Hindlimb muscle (tissue), 1 donor: ENCODE measurements at regions not wholly inside any gene's neighbourhood (a gene's known extent, or its start where the extent isn't known, plus 50 kb on each side); places are given as distances from the start of the nearest gene placed in this dataset.
"Not testable (repeated sequence)": the region's sequence is repeated elsewhere in the genome, so short reads cannot be mapped to it uniquely, and the experiment has no call there.

Source experiments
- DNase-seq: peaks from one replicate; pipeline ENCODE4 v3.0.0-alpha.2; 2013

DNA sequence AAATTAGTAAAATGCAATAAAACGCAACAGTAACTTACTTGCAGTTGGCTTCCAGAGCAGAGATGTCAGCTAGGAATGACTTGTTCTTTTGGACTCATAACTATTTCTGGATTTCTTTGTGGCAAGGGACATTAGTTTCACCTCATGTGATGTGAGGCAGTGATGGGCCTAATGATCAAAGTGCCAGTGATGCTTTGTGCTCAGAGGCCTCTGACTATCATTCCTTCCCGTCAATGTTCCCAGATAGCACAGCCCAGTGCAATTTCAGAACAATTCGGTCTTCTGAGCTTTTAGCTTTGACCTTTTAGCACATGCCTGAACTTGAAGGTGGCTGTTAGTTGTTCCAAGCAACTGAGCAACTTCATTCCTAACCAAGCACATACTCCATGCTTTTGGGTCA is 596.8 kb downstream of the TFAP2B start:
- DNase-seq, result no peak

DNA sequence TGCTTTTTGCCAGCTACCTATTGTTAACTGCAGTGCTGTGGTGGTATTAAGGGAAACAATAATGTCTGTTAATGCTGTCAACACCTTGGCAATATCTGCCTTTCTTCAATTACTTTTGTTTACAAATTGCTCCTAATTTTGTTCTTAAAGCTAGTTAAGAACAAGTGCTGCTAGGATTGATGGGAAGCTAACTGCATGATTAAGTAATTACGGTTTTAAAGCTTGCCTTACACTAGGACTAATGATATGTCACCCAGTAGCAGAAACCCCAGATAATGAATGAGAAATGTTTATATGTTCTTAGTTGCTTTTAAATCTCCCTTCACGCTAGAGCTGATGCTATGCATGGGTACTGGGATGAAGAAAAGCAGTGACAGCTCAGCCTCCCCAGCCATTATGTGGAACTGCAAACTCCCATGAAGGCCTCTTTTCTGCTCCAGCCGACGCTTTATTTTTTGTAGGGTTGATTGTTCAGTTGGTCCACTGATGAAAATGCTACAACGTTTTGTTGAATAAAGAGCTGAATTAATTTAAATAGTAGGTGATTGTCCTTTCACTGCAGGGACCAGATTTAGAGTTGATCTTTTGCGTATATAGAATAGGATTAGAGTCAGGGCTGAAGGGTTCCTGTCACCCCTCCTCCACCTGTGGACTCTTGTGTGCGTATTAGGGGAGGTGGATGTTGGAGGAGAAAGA is 610.5 kb downstream of the TFAP2B start:
- no peak for DNase-seq

DNA sequence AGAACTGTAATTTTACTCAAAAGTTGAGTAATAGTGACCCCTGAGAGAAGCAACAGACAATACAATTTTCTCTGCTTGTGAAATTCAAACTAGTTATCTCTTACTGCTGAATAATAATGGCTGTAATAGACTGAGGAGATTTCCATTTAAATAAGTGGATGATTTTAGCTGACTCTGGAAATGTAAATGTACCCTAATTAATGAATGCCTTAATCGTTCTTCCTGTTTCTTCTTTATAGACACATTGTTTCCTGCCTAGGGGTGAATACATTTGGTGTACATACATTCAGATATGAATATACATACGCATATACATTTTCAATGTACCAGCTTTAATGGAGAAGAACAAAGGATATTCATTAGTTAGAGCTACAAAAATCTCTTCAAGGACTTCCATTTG is 611.9 kb downstream of the TFAP2B start:
- DNase-seq, result no peak

DNA sequence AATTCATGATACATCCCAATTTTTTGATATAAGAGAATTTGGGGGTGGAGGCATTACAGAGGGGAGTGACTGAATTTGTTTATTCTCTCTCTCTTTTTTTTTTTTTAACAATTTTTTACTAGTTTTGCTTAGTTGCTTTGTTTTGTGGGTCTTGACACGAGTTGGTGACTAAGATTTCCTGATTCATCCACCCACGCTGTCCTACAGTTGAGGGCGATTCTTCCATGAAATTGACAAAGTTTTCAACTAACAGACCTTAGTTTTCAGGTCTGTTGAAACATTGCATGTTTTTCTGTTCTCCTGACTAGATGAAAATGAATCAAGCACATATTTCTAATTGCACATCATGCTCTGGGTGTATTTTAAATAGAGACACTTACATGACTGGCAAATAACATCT is 613.8 kb downstream of the TFAP2B start:
- DNase-seq, result no peak

DNA sequence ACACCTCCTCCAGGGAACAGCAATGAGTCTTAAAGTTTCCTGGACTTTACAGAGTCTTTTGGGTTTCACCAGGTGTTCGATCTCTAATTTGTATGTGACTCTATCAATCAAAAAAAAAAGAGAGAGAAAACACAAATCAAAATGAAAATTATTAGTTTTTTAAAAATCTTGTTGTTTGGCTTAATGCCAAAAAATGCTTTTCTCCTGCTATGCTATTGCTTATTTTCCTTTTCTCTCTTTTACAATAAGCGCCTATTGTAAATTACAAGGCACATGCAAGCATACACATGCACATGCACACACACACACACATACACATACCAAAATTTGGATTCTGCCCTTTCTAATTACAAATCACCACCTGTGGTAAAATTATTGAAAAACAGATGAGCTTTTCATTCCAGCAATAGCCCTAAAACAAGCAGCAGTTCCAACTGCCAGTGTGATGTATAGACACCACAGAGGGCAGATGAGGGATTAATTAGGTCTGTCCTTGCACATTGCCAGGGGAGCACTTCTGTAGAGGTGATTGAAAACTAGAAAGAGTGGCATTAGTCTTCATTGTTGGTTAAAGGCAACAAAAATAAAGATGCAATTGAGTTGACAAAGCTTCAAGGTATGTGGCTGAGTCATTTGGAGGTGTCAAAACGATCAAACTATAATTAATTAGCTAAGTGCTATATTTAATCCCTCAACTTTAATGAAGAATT is 631.7 kb downstream of the TFAP2B start:
- no peak for DNase-seq

DNA sequence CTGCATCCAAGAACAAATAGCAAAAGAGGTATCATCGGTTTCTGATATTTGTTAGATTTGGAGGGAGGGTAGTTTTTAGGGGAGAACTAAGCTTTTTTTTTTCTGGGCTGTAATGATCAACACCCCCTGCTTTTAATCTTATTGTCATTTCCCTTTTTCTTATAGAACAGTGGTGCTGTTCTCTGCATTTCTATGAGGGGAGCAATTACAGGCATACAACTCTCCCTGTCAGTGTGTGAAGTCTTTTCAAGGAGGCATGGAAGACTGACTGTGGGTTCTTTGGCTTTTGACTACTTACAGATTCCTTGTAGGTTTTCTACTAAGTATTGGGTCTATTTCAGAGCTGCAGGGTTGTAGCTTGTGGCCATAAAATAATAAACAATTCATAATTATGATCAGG is 632.3 kb downstream of the TFAP2B start:
- no peak for DNase-seq

DNA sequence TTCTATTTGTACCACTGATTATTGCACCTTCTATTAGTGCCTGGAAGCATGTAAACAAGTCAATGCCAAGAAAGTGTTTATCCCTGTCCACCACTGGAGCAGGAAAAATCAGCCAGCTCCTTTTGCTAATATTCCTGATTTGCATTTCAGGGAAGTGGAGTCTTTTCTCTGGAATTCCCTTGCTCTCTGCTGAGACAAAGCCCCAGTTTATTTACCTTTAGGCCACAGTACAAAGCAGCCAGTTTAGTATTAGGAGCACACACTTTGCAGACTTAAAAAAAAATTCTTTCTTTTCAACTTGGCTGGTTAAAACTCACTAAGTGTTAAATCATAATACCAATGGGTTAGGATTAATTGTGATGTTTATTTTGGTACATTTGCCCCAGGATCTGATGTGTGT is 631.1 kb downstream of the PKHD1 start:
- no peak for DNase-seq

DNA sequence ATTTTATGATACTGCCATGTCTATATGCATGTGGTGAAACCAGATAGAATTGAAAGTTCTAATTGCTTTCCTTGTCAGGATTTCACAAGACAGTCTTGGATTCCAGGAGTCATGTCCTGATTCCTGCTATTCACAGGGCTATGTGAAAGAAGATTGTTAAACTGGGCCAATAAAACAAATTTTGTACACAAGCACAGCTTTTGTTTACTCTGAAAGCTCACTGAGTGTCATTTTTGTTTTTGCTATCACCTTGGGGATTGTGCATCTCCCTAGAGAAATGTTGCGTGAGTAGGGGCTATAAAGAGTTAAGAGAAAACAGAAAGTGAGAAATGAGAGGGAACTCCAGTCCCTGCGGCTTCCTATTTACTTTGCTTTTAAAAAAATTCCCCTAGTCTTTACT is 627.5 kb downstream of the PKHD1 start:
- DNase-seq, result no peak

DNA sequence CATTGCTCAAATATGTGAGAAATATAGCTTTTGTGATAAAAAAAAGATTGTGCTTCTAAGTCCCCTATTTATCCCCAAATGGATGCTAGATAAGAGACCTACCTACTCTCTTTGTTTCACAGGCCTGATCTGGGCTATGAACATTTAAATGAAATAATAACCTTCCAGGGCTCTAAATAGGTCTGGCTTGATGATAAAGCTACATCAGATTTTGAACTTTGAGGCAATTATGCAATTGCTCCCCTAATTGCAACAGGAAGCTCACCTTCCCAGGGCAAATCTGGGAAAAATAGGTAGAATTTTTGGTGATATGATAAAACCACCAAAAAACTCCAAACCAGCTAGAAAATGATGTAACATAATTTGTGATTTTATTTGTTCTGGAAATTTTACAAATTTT is 624.5 kb downstream of the PKHD1 start:
- DNase-seq, result no peak

DNA sequence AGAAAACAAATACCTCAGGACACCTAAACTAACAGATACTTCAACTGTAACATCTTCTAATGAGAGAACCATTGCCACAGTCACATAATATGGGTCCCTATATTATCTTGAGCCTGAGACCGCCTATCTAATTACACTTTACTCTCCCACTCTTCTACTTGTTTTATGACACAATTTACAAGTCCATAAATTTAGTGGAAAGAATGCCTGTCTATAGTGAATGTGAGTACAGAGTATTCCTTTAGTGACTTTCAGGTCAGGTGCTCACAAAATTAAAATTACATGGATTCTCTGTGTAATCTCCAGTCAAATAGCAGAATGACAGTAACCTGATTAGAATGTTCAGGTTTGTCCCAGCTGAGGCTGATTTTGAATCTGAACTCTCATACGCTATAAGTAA is 624.1 kb downstream of the PKHD1 start:
- DNase-seq, result no peak

DNA sequence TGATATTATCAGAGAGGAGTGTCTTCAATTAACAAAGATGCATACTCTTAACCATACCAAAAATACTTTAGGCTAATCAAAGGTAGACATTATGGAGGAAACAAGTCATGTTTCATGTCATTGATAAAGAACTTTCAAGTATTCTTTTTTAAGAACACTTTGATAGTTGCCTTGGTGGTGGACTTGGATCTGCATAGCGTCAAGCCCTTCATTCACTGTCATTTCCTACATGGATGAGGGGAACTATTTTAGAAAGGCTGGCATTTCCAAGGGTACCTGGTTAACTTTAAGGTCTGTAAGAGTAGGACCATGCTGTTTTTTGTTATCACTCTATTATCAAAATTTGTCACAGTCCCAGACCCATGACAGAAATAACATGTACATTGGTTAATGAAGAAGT is 622.5 kb downstream of the PKHD1 start:
- DNase-seq, result no peak

DNA sequence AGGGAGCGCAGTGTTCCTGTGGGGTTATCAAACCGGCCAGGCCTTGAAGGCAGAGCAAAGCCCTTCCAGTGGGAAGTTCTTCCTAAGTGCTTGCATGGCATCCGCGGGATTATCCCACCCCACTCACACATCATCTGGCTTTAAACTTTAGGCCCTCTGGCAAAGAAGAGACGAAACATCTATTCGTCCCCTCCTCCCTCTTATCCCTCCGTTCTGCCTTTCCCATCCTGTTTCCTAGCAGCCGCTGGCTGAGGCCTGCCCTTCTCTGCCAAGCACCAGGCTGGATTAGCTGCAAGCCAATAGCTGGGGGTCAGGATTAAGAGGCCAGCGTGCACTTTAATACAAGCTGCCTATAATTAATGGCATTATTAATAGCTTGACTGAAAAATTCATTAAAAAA is 621.0 kb downstream of the PKHD1 start:
- DNase-seq, result no peak

DNA sequence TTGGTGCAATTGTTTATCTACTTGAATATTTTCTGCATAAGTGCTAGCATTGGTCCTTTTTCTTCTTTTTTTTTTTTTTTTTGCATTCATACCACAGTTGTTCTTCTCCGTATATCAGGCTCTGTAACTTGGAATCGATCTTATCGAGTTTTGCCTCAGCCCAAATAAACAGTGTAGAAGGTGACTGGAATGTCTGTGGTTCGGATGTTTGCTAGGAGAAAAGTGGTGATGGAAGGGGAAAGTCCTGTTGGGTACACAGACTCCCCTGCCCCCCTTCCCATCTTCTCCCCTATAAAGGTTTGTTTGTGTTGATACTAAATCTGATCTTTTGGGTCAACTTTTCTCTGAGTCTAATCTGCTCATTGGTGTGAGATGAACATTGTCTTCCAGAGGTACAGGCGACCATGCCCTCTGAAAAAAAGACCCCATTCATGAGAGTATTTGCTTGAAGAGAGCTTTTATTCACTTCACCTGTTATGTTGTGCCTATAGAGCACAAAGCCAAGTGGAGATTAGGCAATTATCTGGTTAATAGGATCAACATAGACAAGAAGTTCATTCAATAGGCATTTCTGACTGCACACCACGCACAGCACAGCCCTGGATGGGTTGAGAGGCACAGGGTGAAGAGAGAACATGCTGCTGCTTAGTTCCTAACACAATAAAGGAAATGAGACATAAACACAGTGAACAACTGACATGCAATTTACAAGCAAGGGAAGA is 620.0 kb downstream of the PKHD1 start:
- no peak for DNase-seq

DNA sequence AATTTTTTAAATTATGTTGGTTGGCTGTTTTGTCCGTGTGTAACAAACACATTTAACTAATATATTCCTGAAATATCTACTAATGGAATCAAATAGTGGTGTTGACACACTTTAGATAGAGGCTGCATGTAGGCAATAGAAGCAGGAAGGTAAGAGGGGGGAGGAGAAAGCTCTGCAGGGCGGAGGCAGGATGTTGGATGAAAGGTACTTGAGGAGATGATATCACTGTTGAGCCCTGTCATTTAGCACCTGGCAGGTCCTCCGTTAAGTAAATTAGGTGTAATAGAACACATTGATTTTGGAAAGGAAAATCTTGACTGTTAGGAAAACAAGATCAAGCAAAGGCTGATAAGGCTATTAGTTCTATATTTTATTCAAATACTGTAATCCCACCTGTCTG is 618.7 kb downstream of the PKHD1 start:
- DNase-seq, result no peak

DNA sequence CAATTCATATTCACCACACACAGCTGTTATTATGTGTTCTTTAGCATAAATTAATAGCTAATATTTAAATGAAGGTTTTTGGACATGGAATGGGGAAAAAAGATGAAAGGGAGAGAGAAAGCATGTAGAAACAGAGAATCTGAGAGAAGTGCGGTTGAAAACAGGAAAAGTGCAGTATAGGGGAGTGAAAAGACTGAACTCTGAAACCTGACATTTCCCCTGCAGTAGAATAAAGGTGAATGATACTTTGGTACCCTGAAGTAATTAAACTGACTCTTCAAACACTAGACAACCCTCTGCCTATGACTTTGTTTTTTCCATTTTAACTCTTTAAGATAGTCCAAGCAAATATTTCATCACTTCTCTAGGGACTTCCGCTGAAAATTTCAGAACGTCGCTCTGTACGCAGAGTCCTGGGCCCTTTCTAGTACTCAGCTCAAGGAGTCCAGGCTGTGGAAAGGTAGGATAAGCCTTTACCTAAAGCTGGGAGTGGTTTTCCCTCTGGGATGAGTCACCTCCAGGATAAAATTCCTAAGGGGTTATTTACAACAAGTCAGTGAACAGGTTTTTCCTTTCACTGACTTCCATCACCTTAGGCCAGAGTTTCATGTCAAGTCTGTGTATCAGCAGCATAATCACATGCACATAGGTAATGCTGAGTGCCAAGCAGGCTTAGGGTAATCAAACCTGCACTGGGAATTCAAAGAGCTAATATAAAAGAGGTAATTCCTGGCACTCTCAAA is 614.5 kb downstream of the PKHD1 start:
- DNase-seq, result no peak

DNA sequence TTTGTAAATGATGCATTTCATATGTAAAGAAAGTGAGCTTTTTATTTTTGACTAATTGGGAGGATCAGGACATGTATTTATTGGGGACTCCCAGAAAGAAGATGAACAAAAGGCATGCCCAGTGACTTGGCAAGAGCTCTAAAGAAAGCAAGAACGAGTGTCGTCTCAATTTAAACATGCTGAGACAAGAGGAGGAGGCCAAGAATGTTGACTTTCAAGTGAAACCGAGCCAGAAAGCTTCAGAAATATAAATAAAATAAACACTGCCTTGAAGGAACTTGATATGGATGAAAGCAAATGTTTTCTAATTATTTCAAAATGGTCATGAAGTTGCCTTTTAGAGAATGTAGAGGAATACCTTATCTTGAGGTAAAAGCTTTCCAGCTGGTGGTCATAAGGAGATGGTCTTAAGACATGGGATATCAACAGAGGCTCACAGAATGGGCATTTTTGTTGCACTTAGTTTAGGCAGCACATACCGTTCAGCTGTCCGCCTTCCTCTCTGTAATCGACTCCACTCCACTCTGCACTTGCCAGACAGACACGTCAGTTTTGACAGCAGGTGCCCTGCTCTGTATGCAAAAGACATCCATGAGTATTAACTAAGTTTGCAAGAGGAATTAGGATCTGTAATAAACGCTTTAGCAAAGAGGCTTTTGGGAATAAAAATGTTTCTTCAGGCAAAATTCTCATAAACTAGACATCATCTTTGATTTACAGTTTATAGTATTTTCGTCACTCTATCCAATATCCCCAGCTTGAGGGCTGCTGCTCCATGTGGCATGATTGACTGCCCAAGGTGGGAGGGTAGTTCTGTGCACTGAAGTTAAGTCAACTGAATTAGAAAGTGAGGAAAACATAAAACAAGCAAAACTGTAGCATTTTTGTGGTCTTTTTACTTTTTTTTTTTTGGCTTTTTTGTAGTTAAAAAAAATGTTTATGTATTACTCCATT is 613.1 kb downstream of the PKHD1 start:
- no peak for DNase-seq

DNA sequence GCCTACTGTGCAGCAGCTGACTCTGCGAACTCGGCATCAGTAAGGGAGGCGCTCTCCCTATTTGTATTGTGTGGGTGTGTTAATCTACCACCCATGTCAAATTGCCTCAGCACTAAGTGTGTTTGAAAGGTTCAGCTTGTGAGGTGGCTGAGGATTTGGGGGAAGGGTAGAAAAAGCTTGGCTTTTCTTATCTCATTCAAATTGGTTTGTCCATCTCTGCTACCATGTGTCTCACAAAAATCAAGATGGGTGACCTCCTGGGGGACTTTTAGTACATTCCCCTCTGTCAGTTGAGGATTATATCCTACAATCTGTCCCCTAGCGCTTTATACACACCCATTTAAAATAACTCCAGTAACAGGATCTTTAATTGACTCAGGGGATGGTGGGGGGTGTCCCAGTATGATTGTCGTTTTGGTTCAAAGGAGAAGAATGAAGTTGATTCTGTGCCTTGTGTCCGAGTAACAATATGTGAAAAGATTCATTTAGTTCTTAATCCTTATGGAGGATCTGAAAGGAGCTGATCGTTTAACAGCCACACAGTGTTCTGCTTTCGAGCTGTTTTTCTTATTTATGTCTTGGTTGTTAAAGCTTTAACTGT is 609.6 kb downstream of the PKHD1 start:
- no peak for DNase-seq

DNA sequence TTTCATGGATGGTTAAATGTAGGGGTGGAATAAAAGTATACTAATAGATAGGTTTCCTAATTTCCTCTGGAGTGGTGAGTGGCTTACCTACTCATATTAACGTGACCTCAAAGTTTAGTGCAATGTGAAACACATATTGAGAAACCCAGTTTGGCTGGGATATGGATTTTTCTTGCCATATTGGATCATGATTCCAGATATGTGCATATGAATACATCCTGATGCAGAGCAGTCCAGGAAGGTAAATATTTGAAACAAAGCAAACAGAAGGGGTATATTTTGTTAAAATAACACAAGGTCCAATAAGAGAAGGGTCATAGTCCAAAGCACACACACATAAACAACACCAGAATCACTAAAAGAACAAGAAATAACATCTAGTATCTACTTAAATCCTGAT is 608.1 kb downstream of the PKHD1 start:
- no peak for DNase-seq

DNA sequence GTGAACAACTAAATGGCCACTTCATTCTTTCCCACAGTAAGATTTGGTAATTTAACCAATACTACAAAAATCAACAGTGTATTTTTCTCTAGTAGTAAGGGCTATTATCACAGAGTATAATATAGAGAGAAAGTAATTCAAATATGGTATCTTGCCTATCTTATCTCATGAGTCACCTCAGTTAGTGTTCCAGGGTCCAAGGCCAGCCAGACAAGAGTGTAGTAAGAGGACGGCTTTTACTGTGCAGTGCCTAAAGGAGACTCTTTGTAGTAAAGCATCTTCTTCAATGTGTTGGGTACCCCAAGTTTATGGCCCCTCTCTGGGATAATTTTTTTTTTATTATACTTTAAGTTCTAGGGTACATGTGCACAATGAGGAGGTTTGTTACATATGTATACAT is 607.4 kb downstream of the PKHD1 start:
- DNase-seq, result no peak

DNA sequence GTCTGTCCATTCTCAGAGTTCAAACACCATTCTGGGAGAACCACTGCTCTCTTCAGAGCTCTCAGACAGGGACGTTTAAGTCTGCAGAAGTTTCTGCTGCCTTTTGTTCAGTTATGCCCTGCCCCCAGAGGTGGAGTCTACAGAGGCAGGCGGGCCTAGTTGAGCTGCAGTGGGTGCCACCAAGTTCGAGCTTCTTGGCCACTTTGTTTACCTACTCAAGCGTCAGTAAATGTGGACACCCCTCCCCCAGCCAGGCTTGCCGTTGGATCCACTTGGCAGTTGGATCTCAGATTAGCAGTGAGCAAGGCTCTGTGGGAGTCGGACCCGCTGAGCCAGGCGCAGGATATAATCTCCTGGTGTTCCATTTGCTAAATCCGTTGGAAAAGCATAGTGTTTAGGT is 601.5 kb downstream of the PKHD1 start:
- not testable (repeated sequence) for DNase-seq

DNA sequence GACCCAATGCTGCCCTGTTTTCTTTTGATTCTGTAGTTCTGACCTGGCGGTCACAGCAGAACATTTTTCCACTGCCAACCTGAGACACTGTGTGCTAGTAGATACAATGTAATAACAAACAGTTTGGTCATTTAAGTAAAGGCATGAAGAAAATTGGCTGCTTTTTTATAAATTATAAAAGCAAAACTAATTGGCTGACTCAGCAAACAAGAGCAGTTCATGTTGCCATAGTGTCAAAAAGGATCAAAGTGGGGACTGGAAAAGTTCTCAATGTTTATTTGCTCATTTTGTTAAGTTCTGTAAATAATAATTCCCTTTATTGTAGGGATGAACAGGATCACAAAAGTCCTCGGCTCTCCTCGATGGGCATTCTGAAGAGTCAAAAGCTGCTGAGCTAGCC is 599.5 kb downstream of the PKHD1 start:
- no peak for DNase-seq

DNA sequence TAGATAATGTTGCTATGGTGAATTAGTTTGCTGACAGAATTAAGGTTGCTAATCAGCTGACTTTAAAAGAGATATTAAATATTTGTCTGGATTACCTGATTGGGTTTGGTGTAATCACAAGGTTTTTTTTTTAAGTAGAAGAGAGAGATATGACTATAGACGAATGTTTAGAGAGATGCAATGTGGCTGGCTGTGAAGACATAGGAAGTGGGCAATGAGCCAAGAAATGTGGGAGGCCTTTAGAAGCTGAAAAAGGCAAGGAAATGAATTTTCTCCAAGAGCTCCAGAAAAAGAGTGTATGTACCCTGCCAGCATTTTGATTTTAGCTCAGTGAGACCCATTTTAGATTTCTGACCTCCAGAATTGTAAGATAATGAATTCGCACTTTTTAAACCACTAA is 598.3 kb downstream of the PKHD1 start:
- DNase-seq, result no peak
